COLO668 (cell line): ENCODE measurements at regions not wholly inside any gene's neighbourhood (a gene's known extent, or its start where the extent isn't known, plus 50 kb on each side); places are given as distances from the start of the nearest gene placed in this dataset.
"Not testable (repeated sequence)": the region's sequence is repeated elsewhere in the genome, so short reads cannot be mapped to it uniquely, and the experiment has no call there.

Experiments
- DNase-seq: peaks from one replicate; lab custom pipeline; 2025; ENCODE audit not compliant: unreplicated experiment; lab: John Stamatoyannopoulos, UW

- DNase-seq: no peak
Observed at GRCh38 chr18:62442391-62442790, 80.4 kb upstream of the ZCCHC2 start.

GRCh38 chr18:62445386-62445917 lies 77.4 kb upstream of the ZCCHC2 start:
- DNase-seq: no peak

GRCh38 chr18:62446511-62446910 lies 76.3 kb upstream of the ZCCHC2 start:
- DNase-seq: no peak

GRCh38 chr18:62447652-62448051 lies 75.2 kb upstream of the ZCCHC2 start:
- no peak for DNase-seq

GRCh38 chr18:62448426-62448825 lies 74.4 kb upstream of the ZCCHC2 start:
- no peak for DNase-seq

- no peak for DNase-seq
Observed at GRCh38 chr18:62449490-62450104, 73.2 kb upstream of the ZCCHC2 start.

GRCh38 chr18:62450175-62450545 lies 72.7 kb upstream of the ZCCHC2 start:
- no peak for DNase-seq

- DNase-seq: peak; percentile 71
Observed at GRCh38 chr18:62450546-62451410, 72.0 kb upstream of the ZCCHC2 start.

GRCh38 chr18:62452280-62452831 lies 70.5 kb upstream of the ZCCHC2 start:
- no peak for DNase-seq

- DNase-seq: no peak
Observed at GRCh38 chr18:62453864-62454263, 69.0 kb upstream of the ZCCHC2 start.

GRCh38 chr18:62454527-62454926 lies 68.3 kb upstream of the ZCCHC2 start:
- DNase-seq: no peak

GRCh38 chr18:62455222-62455621 lies 67.6 kb upstream of the ZCCHC2 start:
- no peak for DNase-seq

- no peak for DNase-seq
Observed at GRCh38 chr18:62457877-62458276, 64.9 kb upstream of the ZCCHC2 start.

- no peak for DNase-seq
Observed at GRCh38 chr18:62458346-62458745, 64.5 kb upstream of the ZCCHC2 start.

GRCh38 chr18:62458868-62459716 lies 63.7 kb upstream of the ZCCHC2 start:
- no peak for DNase-seq

GRCh38 chr18:62460851-62461300 lies 61.9 kb upstream of the ZCCHC2 start:
- DNase-seq: no peak

- DNase-seq: no peak
Observed at GRCh38 chr18:62461591-62461990, 61.2 kb upstream of the ZCCHC2 start.

GRCh38 chr18:62464266-62464665 lies 58.6 kb upstream of the ZCCHC2 start:
- no peak for DNase-seq

GRCh38 chr18:62469131-62469530 lies 53.7 kb upstream of the ZCCHC2 start:
- DNase-seq: not testable (repeated sequence)
